DOHH2 (cell line): ENCODE measurements at regions not wholly inside any gene's neighbourhood (a gene's known extent, or its start where the extent isn't known, plus 50 kb on each side); places are given as distances from the start of the nearest gene placed in this dataset.

Experiments
- CTCF ChIP-seq: fragments of 200-600 bp; sonication (generic); IDR thresholded peaks from one replicate; pipeline ENCODE4 v1.5.1; 2014; ENCODE audit warnings: antibody characterized with exemption, mild to moderate bottlenecking, low read depth, low read length; ENCODE audit not compliant: poor library complexity, severe bottlenecking
- EZH2phosphoT487 ChIP-seq: fragments of 200-600 bp; sonication (generic); IDR thresholded peaks from 2 replicates; pipeline ENCODE4 v1.6.1; 2017; ENCODE audit warnings: borderline replicate concordance, mild to moderate bottlenecking, antibody characterized with exemption, low read length, moderate library complexity, mixed read lengths

- TF ChIP-seq CTCF = no peak
- TF ChIP-seq EZH2phosphoT487 = no peak
Measured at GRCh38 chr12:66929121-66929520, 250.2 kb upstream of the GRIP1 start.
